GM21717 (cell line): ENCODE measurements at regions not wholly inside any gene's neighbourhood (a gene's known extent, or its start where the extent isn't known, plus 50 kb on each side); places are given as distances from the start of the nearest gene placed in this dataset.
"Not testable (repeated sequence)": the region's sequence is repeated elsewhere in the genome, so short reads cannot be mapped to it uniquely, and the experiment has no call there.

Experiments used
- ATAC-seq: cut with Tn5 transposase; IDR thresholded peaks from one replicate; pipeline ENCODE4 v1.9.1; 2021; ENCODE audit warnings: mild to moderate bottlenecking, moderate library complexity; ENCODE audit not compliant: unreplicated experiment

DNA sequence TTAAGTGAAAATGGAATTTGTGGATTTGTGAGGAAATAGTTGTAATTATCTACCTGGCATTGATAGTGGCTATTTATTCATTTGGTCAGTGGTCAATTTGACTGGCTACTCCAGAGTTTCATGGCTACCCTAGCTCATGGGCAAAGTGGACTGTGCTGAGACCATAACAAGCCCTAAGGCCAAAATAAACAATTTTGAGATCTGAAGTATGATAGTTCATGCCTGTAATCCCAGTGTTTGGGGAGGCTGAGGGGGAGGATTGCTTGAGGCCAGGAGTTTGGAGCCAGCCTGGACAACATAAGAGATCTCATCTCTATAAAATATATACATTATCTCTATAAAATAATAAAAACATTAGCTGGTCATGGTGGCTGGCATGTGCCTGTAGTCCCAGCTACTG is 311.7 kb downstream of the HIVEP2 start:
- ATAC-seq, result no peak

DNA sequence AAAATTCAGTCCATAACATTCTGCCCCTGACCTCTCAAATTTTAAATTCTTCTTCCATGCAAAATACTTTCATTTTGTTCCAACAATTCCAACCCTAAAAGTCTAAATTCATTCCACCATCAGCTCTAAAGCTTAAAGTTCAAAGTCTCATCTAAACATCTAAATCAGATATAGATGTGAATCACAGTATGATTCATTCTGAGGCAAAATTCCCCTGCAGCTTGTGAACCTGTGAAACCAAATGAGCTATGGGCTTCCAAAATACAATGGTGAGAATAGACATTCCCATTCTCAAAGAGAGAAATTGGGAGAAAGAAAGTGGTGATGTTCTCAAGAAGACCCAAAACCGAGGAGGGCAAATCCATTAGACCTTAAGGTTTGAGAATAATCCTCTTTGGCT is 309.8 kb downstream of the HIVEP2 start:
- no peak for ATAC-seq

DNA sequence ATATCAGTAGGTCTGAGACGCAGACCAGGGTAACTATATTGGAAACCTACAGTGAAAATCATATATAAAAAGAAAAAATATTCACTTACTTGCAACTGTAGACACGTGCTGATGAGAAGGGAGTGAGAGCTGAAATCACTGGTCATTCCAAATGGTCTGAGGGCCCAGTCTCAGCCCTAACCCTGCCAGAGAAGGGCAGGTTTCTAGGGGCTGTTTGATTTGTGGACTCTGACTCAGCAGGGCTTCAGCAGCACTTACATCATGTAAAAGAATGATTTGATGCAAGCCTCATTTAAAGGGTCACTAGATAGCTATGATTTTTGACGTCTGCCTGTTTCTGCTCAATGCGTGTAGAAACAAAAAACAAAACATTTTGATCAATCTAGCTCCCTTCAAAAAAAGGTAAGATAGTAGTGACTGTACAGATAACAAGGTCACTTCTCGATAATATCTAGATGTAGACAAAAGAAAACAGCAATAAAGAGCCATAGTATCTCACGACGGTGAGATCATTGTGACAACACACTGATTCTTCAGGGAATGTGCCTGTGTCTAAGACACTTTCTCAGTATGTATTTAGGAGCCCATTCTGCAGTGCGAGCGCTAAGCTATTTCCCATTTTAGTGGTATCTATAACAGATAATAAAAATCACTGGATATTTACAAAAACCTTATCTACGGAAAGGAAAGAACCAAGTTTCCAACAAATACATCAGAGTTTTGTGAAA is 307.2 kb downstream of the HIVEP2 start:
- ATAC-seq, result no peak

DNA sequence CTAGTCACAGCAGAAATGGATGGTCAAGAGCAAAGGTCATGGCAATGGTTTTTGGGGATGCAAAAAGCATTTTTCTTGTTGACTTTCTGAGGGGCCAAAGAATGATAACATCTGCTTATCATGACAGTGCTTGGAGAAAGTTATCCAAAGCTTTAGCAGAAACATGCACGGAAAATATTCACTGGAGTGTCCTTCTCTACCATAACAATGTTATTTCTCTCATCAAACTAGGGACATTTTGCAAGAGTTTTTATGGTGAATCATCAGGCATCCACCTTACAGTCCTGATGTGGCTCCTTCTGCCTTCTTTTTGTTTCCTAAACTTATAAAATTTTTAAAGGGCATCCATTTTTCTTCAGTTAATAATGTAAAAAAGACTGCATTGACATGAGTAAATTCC is 302.3 kb downstream of the HIVEP2 start:
- no peak for ATAC-seq

DNA sequence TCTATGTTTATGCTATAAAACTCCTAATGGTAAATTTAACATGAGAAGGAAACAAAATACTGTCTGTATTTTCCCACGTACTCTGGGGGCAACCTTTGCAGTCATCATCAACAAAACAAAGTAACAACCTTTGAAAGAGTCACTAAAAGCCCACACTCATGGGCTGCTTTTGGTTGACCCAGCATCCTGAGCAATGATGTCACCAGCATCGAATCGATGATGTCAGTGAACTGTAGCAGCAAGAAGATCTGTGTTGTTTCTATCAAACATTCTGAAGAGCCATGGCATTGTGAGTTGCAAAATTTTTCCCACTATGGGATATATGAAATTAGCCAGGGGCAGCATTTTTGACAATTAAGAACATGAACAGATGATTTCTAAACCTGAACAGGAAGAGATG is 300.1 kb downstream of the HIVEP2 start:
- no peak for ATAC-seq

DNA sequence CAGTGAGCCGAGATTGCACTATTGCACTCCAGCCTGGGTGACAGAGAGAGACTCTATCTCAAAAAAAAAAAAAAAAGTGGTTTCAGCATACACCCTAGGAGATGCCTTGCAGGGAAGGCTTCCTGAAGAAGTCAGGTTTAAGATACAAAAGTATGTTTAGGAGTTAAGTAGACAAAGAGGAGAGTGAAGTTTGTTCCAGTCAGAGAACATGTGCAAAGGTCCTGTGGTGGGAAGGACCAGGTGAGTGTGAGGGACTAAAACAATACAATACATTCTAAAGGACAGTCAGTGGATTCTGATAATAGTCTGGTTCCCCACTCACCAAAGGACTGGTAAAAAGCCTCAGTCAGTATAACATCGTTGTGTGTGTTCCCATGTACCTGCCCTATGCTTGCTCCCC is 299.3 kb downstream of the HIVEP2 start:
- no peak for ATAC-seq

DNA sequence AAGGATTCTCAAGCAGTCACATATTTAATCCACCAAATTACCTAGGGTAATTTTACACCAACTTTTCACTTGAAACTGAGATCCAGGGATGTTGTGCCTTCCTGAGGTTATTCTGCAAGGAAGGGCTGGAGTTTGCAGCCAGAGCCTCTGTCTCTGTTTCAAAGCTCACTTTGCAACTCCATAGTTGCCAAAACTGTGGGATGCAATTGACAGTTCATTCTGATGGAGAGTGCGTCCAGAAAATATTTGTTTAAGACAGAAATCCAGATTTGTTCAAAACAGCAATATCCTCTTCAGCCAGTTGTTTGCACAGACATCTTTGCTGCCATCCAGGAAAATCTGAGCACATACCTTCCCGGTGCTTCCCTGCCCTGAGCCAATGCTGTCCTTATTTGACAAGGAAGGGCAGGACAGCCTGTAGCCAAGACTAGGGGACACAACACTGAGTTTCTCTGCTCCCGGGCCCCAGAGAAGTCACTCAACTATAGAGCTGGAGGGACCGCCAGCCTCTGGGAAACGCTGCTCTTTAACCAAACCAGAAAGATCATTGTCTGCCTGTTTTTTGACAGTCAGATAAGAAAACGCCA is 297.4 kb downstream of the HIVEP2 start:
- no peak for ATAC-seq

DNA sequence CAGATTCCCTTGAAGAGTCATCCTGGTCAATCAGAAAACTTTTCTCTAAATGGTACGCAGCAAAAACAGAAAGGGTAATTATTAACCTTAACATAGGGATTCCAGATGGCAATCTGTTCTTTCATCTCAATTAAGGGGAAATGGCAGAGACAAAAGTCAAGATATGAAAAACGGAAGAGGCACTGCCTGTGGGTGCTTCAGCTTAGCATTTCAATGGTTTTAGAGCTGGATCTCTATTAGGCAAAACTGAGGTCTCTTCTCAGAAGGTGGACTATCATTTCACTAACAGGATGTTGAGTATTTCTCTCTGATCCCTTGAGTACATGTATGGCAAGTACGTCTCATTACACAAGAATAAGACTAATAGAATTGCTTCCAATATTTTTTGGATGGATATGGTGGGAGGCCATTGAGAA is 296.9 kb downstream of the HIVEP2 start:
- no peak for ATAC-seq

DNA sequence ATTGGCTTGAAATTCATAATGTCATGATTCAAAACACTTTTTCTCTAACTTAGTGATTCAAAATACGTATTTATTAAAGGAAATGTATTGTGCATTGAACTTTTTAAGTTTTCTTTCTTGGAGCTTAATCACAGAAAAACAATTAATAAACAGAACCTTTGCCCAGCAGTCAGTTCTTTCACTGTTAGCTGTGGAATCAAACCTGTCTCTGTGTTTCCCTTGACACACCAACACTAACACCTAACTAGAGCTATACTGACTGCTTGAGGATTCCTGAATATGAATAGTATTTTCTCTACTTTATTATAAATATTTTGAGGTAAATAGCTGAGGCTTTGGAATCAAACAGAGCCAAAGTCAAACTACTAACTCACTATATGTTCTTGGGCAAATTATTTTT is 296.4 kb downstream of the HIVEP2 start:
- no peak for ATAC-seq

DNA sequence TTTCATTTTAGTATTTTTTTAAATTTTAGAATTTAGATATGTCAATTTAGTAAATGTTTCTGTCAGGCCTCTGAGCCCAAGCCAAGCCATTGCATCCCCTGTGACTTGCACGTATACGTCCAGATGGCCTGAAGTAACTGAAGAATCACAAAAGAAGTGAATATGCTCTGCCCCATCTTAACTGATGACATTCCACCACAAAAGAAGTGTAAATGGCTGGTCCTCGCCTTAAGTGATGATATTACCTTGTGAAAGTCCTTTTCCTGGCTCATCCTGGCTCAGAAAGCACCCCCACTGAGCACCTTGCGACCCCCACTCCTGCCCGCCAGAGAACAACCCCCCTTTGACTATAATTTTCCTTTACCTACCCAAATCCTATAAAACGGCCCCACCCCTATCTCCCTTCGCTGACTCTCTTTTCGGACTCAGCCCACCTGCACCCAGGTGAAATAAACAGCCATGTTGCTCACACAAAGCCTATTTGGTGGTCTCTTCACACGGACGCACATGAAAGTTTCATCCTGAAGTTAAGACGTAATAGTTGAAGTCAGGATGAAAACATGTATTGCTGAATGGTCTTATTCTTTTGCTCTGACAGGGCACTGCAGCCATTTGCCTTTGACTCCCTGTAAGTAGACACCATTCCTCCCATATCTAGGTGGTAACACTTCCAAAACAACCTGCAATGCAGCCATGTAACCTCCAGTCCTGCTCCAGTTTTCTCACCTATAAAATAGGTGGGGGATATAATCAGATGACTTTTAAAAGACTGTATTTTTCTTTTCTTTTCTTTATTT is 295.3 kb downstream of the HIVEP2 start:
- not testable (repeated sequence) for ATAC-seq

DNA sequence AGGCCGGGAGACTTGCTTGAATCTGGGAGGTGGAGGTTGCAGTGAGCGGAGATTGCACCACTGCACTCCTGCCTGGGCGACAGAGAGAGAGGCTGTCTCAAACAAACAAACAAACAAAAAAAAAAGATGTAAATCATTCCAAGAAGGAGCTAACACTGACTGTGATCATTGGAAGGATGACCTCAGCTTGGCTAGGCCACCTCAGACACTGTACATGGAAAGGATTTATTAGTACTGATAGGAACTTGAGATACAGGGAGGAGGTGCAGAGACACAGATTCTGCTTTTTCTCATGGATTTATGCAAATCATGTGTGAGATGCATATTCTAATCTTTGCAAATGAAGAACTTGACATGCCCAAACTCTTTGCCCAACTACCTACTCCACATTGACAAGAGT is 293.6 kb downstream of the HIVEP2 start:
- no peak for ATAC-seq

DNA sequence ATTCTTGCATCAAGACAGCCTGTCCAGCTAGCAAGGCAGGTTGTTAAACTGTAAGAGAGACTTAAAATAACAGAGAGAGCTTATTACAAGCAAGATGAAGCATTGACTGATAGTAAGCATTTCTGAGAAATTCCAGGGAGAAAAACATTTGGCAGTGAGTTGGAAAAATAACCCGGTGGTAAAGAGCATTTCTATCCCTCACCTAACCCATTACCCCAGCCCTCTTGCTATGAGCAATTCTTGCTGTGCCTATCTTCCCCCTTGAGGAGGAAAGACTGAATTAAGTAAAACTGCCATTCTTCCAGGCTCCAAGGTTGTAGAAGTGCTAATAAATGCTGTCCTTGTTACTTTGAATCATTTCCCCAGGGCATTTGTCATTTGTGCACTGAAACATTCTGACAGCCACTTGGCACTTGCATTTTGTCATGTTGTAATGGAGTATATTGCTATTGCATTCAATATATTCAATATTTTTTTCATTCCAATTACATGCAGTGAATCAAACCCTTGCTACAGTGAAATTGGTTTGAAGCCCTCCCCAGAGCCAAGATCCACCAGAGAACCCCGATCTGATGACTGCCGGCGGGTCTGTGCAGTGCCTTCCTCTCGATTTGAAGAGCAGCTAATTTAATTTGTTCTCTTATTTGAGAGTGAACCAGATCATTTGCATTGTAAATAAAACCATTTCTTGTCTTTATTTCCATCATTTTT is 291.1 kb downstream of the HIVEP2 start:
- ATAC-seq, result no peak

DNA sequence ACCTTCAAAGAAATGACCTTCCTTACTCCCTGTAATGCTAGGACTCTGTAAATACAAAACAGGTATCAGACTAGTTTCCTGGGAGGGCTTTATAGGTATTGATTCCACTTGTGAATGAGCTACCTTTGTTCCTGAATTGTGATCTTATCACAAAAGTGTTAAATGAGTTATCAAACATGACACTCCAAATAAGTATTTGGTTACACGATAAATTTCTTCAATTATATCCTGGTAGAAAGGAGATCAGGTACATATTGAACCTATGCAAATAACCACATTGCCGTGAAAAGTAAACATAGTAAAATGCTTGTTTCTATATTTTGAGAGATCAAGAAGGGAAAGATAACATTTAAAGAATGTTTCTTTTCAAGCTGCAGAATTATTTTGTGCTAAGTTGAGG is 285.3 kb downstream of the HIVEP2 start:
- no peak for ATAC-seq

DNA sequence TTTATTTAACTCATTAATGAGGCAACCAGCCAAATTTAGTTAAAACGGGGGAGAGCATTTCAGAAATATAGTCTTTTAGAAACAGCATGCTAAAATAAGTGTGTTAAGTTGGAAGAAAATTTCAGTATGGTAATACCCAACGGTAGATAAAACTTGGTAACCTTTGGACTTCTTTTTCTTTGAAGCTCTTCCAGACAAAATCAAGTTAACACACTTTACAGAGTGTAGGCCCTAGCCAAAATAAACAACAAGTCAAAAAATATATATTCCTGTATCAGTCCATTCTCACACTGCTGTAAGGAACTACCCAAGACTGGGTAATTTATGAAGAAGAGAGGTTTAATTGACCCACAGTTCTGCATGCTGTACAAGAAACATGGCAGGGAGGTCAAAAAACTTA is 279.6 kb downstream of the HIVEP2 start:
- ATAC-seq, result no peak

DNA sequence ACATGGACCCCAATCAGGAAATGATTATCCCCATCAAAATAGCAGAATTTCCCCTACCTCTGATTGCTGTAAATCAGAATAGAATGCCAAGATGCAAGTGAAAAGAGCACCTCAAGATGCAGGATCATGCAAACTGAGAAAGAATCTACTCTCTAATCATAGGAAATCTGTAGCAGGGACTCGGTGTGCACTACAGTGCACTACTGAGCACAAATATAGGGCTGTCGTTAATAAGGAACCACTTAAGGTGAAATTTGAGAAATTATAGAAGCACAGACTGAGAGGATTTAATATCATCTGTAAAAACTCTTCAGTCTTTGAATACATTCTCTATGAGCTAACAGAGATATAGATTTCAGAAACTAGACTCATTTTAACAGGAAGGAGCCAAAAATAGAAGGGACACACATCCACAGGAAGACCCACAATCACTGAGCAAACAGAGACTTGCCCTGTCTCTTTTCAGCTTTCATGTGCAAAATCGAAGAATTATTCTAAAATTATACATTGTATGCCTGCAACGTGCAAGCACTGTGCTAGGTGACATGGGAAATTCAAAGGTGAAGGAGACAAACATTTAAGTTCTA is 278.3 kb downstream of the HIVEP2 start:
- no peak for ATAC-seq

DNA sequence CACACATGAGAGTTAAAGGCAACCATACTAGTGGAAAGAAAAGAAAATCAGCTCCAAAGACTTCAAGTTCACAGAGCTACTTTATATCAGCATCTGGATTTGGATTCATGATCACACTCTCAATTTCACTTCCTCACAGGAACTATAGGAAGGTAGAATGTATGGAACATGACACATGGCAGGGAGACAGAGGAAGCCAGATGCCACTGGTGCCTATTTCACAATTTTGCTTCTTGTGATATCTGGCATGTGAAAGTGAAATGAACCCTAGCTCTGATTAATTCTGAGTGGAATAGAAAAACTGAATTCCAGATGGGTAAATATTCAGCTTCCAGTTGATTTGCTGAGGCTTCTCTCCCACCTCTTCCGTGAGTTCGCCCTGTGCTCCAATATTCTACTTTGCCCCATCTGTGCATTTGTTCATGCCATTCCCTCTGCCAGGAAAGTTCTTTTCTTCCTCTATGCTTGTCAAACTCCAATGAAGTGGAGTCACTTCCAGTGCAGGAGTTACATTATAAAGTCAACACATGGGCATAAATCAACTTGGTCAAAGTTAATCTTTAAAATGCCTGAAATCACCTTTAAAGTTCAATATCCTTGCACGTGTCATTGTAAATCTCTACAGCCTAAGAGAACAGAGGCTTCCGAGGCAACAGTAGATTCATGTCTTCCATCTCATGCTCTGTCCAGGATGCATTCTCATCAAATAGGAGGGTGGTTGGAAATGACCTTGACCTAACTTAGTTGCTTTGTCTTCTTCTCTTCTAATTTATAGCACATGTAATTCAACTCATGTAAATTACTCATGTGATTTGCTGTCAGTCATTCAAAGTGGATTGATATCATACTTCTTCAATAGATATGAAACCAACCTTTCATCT is 275.3 kb downstream of the HIVEP2 start:
- ATAC-seq, result no peak

DNA sequence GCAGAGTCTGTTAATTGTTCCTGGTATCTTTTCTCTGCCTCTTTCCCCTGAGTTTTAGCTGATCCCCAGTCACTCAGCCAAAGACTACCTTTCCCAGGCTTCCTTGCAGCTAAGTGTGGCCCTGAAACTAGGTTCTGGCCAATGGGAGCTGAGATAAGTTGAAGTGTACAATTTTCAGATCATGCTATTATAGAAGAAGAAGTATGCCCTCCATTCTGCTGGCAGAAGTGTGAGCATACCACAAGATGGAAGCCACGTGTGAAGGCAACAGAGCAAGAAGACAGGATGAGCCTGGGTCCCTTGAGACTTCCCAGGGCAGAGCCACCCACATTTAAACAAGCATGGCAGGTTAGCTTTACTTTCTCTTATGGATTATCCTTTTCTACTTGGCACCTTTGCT is 273.2 kb downstream of the HIVEP2 start:
- peak; percentile 89 for ATAC-seq

DNA sequence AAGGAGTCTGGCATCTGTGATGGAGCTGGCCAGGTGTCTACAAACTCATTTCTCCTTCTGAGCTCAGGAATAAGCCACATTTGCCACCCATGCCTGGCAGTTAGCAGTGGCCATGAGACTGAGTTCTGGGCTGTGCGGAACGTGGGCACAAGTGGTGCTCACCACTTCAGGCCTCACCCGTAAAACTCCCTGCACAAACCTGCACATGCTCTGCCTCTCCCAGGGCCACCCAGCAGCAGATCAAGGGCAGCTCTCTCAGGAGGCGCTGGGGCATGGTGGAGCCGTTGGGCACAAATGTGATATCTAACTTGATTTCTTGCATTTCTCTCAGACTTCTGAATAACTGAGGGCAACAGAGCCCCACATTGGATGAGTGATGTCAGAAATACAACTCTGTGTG is 269.5 kb downstream of the HIVEP2 start:
- ATAC-seq, result no peak

DNA sequence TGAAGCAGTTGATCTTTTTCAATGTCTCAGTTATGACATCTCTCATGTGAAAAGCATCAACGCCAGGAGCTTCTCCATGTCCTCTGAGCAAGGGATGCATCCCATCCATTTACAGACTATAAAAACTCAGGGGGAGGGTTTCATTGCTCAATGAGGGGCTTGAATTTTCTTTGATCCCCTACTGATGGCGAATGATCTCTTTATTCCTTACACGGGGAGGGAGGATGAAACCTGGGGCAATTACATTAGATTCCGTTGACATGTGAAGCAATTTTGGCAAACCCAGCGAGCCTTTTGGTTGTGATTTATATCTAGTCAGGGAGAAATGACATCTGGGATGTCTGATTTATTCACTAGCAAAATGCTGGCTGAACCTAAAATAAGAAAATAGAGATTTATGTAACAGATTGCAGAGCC is 268.9 kb downstream of the HIVEP2 start:
- no peak for ATAC-seq

DNA sequence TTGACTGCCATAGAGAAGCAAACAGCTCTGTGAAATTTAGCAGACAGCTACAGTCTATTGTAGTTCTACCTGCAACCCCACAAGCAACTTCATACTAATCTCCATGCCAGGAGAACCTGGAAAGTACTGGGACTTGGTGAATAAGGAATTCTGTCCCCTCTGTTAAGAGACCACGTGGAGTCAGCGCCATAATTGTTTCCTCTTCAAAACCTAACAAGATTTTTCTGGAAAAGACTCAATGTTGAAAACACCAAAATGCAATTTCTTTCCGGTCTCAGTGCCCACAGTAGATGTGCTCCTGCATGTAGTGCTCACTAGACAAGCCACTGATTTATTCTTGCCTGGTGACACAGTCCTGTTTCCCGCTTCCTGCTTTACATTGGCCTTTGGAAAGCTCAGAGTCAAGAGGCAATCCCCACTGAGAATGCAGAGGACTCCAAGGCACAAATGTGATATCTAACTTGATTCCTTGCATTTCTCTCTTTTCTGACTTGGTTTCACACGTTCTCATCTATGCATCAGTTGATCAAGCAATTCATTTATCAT is 268.3 kb downstream of the HIVEP2 start:
- no peak for ATAC-seq
